Small intestine (tissue), 7 donors: ENCODE measurements at regions not wholly inside any gene's neighbourhood (a gene's known extent, or its start where the extent isn't known, plus 50 kb on each side); places are given as distances from the start of the nearest gene placed in this dataset.
"Not testable (repeated sequence)": the region's sequence is repeated elsewhere in the genome, so short reads cannot be mapped to it uniquely, and the experiment has no call there.

Experiments
- DNase-seq, 2 donors: peaks; one replicate each; pipeline versions ENCODE4 v3.0.0 to v3.0.0-alpha.2; 2013
- FAIRE-seq: peaks from 2 replicates; lab custom pipeline; 2012; peaks lifted over from hg19 to GRCh38; lab: Jason Lieb, UNC
- H3K27ac ChIP-seq, 3 donors: one replicate each; pipeline ENCODE4 v1.5.1; 2013; ENCODE audit warnings: low read length in 2 of 3, mild to moderate bottlenecking in 2 of 3, control low read depth in 1 of 3, inconsistent platforms in 1 of 3, low read depth in 1 of 3, moderate library complexity in 1 of 3
- H3K27me3 ChIP-seq, 3 donors: one replicate each; pipeline ENCODE4 v1.6.1; 2013; ENCODE audit warnings: low read length in 3 of 3, inconsistent platforms in 1 of 3; ENCODE audit not compliant: control insufficient read depth in 3 of 3, insufficient read depth in 3 of 3
- H3K36me3 ChIP-seq, 3 donors: one replicate each; pipeline ENCODE4 v1.6.1; 2013; ENCODE audit warnings: low read length in 3 of 3, inconsistent platforms in 1 of 3, low read depth in 1 of 3, mild to moderate bottlenecking in 1 of 3, moderate library complexity in 1 of 3; ENCODE audit not compliant: control insufficient read depth in 3 of 3, insufficient read depth in 2 of 3
- H3K4me1 ChIP-seq, 3 donors: one replicate each; pipeline ENCODE4 v1.6.1; 2013; ENCODE audit warnings: low read length in 2 of 3, inconsistent platforms in 1 of 3, low read depth in 1 of 3, mild to moderate bottlenecking in 1 of 3, moderate library complexity in 1 of 3; ENCODE audit not compliant: control insufficient read depth in 3 of 3, insufficient read depth in 2 of 3
- H3K4me3 ChIP-seq, 3 donors: one replicate each; pipeline ENCODE4 v1.5.1; 2013; ENCODE audit warnings: low read length in 3 of 3, control low read depth in 1 of 3, inconsistent platforms in 1 of 3, low read depth in 1 of 3, mild to moderate bottlenecking in 1 of 3, moderate library complexity in 1 of 3
- H3K9me3 ChIP-seq, 2 donors: one replicate each; pipeline ENCODE4 v1.6.1; 2013; ENCODE audit warnings: low read depth in 1 of 2, low read length in 1 of 2; ENCODE audit not compliant: control insufficient read depth in 2 of 2, insufficient read depth in 1 of 2
- WGBS, 3 donors: extraction: QIAGEN DNeasy Blood & Tissue Kit; methylation state at CpG; one replicate each; pipeline ENCODE4 v1.1.7; 2013; 5-methylcytosine and 5-hydroxymethylcytosine counted together
- donor health status: healthy with polysubstance abuse.
- donor health status: control.
- donor health status: control.
- donor health status: Bipolar disorder and iron deficiency.
- donor health status: healthy.

- H3K27ac ChIP-seq: no peak overlapping the region
- H3K27me3 ChIP-seq: no peaks in the 10 kb centered on the region
- peaks cover 0 to 4% (median 0%) of the 10 kb centered on the region in 3 donors for H3K4me1 ChIP-seq
- 43 to 65% (median 52%) methylated on average over 5 of the region's 5 CpGs for WGBS, 3 donors
- H3K9me3 ChIP-seq: no peaks in the 10 kb centered on the region
- H3K36me3 ChIP-seq: no peaks in the 10 kb centered on the region
- FAIRE-seq (no peak), DNase-seq (peak in 1 of 2 donors; percentile 64)
- H3K4me3 ChIP-seq: no peak overlapping the region
These were observed 216.8 kb downstream of the BAMBI start for GRCh38 chr10:28894146-28894545.

- H3K9me3 ChIP-seq, H3K4me3 ChIP-seq, H3K27ac ChIP-seq, FAIRE-seq, H3K27me3 ChIP-seq, H3K4me1 ChIP-seq, H3K36me3 ChIP-seq, DNase-seq: not testable (repeated sequence)
- 87 to 92% (median 89%) methylated on average over 15 of the region's 15 CpGs for WGBS, 3 donors
These were observed 218.3 kb downstream of the BAMBI start for GRCh38 chr10:28895671-28896070.

GRCh38 chr10:28896791-28897409, 219.6 kb downstream of the BAMBI start:
- not testable (repeated sequence) for FAIRE-seq, H3K4me3 ChIP-seq, H3K27ac ChIP-seq, H3K9me3 ChIP-seq, DNase-seq, H3K36me3 ChIP-seq, H3K4me1 ChIP-seq, H3K27me3 ChIP-seq
- WGBS, 3 donors: 96 to 97% (median 96%) methylated on average over 34 to 44 of the region's 44 CpGs

GRCh38 chr10:28897617-28898464, 220.5 kb downstream of the BAMBI start:
- no peaks in the 10 kb centered on the region for H3K9me3 ChIP-seq
- peaks cover 0 to 4% (median 0%) of the 10 kb centered on the region in 3 donors for H3K4me1 ChIP-seq
- no peaks in the 10 kb centered on the region for H3K36me3 ChIP-seq
- H3K27ac ChIP-seq: no peak overlapping the region
- no peaks in the 10 kb centered on the region for H3K27me3 ChIP-seq
- H3K4me3 ChIP-seq: no peak overlapping the region
- 81 to 88% (median 87%) methylated on average over 23 of the region's 23 CpGs for WGBS, 3 donors
- FAIRE-seq: no peak
- DNase-seq: no peak

GRCh38 chr10:28902215-28902614, 224.9 kb downstream of the BAMBI start:
- no peak for DNase-seq
- no peaks in the 10 kb centered on the region for H3K27me3 ChIP-seq
- no peak overlapping the region for H3K27ac ChIP-seq
- no peak for FAIRE-seq
- H3K36me3 ChIP-seq: no peaks in the 10 kb centered on the region
- H3K9me3 ChIP-seq: no peaks in the 10 kb centered on the region
- 84 to 93% (median 91%) methylated on average over 3 of the region's 3 CpGs for WGBS, 3 donors
- peaks cover 0 to 7% (median 0%) of the 10 kb centered on the region in 3 donors for H3K4me1 ChIP-seq
- H3K4me3 ChIP-seq: no peak overlapping the region

GRCh38 chr10:28903063-28903462, 225.7 kb downstream of the BAMBI start:
- WGBS, 3 donors: 55 to 63% (median 63%) methylated on average over 2 of the region's 2 CpGs
- H3K4me3 ChIP-seq: no peak overlapping the region
- no peaks in the 10 kb centered on the region for H3K27me3 ChIP-seq
- no peak for DNase-seq
- FAIRE-seq: no peak
- no peaks in the 10 kb centered on the region for H3K36me3 ChIP-seq
- no peak overlapping the region for H3K27ac ChIP-seq
- H3K9me3 ChIP-seq: peaks cover 0 to 3% of the 10 kb centered on the region in 2 donors
- H3K4me1 ChIP-seq: peaks cover 0 to 7% (median 0%) of the 10 kb centered on the region in 3 donors

- no peak for DNase-seq
- Histone ChIP-seq H3K9me3 (peaks cover 0 to 3% of the 10 kb centered on the region in 2 donors), H3K4me3 (no peak overlapping the region), H3K36me3 (no peaks in the 10 kb centered on the region), H3K4me1 (peaks cover 0 to 7% (median 0%) of the 10 kb centered on the region in 3 donors), H3K27me3 (no peaks in the 10 kb centered on the region), H3K27ac (no peak overlapping the region)
- 70 to 72% (median 71%) methylated on average over 6 of the region's 6 CpGs for WGBS, 3 donors
- no peak for FAIRE-seq
These were observed 226.4 kb downstream of the BAMBI start for GRCh38 chr10:28903736-28904135.

- FAIRE-seq: no peak
These were observed 228.1 kb downstream of the BAMBI start for GRCh38 chr10:28905371-28905770.

More at GRCh38 chr10:28905371-28905770, 228.1 kb downstream of the BAMBI start:
- Histone ChIP-seq H3K36me3 (no peaks in the 10 kb centered on the region), H3K4me3 (no peak overlapping the region), H3K9me3 (peaks cover 0 to 3% of the 10 kb centered on the region in 2 donors), H3K27me3 (no peaks in the 10 kb centered on the region), H3K27ac (no peak overlapping the region), H3K4me1 (peaks cover 0 to 7% (median 0%) of the 10 kb centered on the region in 3 donors)
- 72 to 80% (median 74%) methylated on average over 5 of the region's 5 CpGs for WGBS, 3 donors
- no peak for DNase-seq
